GM13976 (cell line): ENCODE measurements at regions not wholly inside any gene's neighbourhood (a gene's known extent, or its start where the extent isn't known, plus 50 kb on each side); places are given as distances from the start of the nearest gene placed in this dataset.
A peak's percentile ranks its signal among the peaks of the same experiment; 100 is the strongest.
"Not testable (repeated sequence)": the region's sequence is repeated elsewhere in the genome, so short reads cannot be mapped to it uniquely, and the experiment has no call there.

Source experiments
- DNase-seq: peaks from one replicate; pipeline ENCODE4 v3.0.0; 2012; ENCODE audit warnings: low spot score
- in situ Hi-C: fragments of 300-500 bp; cut with MboI; formaldehyde crosslinking; loops from one replicate; pipeline ENCODE4 v1.12.0; 2022; ENCODE audit warnings: low sequenced_read_pairs, mixed read lengths, inconsistent platforms; ENCODE audit not compliant: unreplicated experiment

DNA sequence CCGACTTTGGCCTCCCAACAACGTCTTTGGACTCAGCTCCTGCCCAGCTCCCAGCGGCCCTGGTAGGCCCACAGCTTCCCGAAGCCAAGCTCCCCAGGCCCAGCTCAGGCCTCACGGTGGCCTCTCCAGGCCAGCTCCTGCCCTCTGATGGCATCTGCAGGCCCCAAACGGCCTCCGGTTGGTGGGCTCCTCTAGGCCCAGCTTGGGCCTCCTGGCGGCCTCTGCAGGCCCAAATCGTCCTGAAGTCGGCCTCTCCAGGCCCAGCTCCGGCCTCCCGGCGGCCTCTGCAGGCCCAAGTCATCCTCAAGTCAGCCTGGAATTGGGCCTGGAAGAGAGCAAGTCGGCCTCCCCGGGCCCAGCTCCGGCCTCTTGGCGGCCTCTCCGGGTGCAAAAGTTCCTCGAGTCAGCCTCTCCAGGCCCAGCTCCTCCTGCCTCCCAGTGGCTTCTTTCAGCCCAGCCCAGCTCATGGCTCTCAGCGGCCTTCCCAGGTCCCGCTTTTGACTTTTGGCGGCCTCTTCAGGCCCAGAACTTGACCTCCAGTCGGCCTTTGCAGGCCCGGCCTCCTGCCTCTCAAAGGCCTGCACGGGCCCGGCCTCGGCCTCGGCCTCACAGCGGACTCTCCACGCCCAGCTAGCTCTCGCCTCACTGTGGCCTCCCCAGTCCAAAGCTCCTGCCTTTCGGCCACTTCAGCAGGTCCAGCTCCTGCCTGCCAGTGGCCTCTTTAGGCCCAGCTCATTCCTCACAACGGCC is 50.9 kb upstream of the METTL14 start:
- peak; percentile 0 for DNase-seq
- in situ Hi-C loops = not testable (repeated sequence)
